HG03342 (cell line): ENCODE measurements at regions not wholly inside any gene's neighbourhood (a gene's known extent, or its start where the extent isn't known, plus 50 kb on each side); places are given as distances from the start of the nearest gene placed in this dataset.
"Not testable (repeated sequence)": the region's sequence is repeated elsewhere in the genome, so short reads cannot be mapped to it uniquely, and the experiment has no call there.

Source experiments
- ATAC-seq: cut with Tn5 transposase; IDR thresholded peaks from one replicate; pipeline ENCODE4 v1.9.1; 2021; ENCODE audit warnings: mild to moderate bottlenecking, moderate library complexity; ENCODE audit not compliant: unreplicated experiment

DNA sequence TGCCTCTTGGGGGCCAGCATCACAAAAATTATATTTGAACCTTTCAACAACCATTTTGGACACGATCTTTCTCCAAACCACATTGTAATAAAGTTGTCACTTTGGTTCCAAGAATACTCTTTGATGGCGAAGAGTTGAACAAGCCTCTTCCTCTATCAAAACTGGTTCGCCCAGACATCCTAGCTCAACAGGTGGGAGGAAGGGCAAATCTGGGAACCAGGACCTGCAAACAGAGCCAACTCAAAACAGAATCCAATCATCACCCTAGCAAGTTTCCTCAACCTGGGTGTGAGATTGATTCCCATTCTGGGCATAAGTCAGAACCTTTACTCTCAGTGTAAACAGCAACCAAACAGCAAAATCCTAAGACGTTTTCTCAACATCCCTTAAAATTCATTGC, 141.2 kb upstream of the RREB1 start:
- no peak for ATAC-seq

DNA sequence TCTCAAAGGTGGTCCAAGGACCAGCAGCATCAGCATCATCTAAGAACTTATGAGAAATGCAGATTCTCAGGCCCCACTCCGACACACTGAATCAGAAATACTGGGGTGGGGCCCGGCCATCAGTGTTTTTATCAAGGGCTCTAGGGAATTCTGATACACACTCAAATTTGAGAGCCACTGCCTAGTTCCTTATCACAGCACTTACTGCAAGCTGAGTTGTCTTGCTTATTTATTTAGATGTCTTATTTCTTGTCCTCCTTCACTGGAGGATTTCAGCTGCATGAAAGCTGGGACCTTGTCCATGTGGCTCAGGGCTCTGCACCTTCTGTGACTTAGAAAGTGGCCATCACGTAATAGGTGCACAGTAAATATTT, 139.4 kb upstream of the RREB1 start:
- ATAC-seq = no peak

DNA sequence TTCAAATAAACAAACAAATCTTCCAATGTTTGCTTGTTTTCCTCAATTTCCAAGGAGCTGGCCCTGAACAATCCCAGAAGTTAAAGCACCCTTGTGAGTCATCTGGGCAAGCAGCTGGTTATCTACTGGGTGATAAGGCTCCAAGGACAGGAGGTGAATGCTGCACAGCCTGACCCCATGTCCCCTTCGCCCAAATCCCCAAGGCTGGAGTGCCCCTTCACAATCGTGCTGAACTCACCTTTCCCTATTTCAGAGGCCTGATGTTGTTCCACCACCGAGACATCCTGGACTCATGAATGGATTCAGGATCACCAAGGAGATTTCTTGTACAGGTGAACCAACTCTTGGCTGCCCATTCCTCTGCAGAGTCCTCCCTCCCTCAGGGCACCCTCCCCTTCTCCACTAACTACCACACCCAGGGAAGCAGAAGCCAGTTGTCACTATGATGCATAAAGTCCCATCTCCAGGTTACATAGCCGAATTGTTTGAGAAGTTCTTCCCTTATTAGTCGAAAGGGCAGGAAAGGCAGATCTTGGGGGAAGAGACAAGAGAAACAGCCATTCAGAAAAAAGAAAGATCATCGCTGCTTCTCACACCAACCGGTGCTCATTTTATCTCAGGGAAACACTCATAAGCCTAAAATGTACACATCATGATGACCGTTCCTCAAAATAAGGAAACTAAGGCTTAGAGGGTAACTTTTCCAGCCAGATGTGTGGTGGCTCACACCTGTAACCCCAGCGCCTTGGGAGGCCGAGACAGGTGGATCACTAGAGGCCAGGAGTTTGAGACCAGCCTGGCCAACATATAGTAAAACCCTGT, 138.8 kb upstream of the RREB1 start:
- no peak for ATAC-seq

DNA sequence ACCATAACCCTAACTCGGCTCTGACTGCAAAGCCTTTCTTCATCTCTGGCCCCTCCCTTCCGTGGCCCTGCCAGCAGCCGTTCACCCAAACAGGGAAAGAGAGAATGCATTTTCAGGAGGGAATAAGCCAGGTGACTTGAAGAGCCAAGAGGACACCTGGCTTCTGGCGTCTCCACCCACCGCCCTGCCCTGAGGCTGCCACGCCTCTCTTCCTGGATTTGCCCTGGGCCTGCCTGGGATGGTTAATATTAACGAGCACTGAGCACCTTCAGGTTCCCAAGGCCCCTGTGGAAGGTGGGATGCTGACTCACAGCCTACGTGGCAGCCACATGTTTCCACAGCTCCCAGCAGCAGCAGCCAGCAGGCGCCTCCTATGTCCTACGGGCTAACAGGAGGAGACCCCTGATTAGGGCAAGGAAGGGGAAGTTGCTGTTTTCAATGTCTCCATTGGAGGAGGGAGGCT, 138.0 kb upstream of the RREB1 start:
- no peak for ATAC-seq

DNA sequence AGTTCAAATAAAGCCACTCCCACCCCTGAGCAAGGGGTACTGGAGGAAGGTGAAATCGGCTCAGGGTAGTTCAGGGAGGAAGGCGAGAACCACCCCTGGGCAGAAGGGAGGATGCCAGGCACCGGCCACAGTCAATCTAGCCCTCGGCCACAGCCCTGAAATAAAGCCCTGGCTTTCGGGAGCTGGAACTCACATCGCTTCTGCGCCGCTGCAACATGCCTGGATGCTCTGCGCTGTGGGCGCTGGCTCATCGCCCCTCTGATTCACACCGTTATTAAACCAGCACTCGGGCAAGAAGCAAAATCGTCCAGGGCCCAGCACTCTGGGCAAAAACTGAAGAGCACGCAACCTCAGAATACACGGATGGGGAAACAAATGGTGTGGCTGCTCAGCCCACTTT, 136.9 kb upstream of the RREB1 start:
- ATAC-seq = no peak

DNA sequence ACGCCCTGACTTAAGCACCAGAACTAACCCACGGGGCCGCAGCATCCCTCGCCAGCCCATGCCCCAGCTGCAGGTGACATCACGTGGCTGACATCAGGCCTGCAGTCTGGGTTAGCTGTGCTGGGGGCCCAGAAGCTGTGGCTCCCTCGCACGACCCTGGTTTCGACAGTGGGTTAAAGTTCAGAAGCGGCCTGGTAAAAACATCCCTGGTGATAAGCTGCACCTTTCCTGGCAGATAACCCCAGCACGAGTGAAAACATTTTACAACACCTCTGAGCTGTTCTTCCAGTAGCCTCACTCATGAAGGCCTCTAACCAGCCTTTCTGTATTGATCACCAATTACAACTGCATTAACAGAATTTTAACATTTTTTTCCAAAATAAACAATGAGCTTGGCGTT, 136.4 kb upstream of the RREB1 start:
- ATAC-seq = no peak

DNA sequence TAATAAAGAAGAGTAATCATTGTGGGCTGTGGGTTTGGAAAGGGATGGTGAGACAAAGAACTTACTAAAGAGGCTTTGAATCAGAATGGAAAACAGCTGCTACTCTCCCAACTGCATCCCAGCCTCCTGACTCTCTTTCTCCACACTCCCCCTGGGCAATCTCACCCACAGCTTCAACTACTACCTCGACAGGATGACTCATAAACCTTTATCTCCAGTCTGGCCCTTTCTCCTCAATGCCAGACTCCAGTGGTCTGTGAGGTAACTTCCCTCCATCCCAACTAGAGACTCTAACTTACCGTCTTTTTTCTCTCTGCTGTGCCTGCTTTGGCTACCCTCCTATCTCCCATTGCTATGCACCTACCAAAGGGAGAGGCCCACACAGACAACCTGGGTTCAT, 135.3 kb upstream of the RREB1 start:
- no peak for ATAC-seq

DNA sequence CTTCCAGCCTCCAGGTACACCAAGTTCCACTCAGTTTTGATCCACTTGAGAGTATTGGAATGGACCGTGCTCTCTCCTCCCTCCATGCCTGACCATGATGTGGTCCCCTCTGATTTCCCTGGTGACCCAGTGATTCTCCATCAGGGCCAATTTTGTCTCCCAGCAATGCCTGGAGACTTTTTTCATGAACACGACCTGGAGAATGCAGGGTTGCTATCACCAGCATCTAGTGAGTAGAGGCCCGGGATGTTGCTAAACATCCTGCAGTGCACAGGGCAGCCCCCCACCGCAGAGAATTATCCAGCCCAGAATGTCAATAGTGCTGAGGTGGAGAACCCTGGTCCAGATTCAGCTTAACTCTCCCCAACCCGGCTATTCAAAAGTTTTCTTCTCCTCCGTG, 134.0 kb upstream of the RREB1 start:
- ATAC-seq = no peak

DNA sequence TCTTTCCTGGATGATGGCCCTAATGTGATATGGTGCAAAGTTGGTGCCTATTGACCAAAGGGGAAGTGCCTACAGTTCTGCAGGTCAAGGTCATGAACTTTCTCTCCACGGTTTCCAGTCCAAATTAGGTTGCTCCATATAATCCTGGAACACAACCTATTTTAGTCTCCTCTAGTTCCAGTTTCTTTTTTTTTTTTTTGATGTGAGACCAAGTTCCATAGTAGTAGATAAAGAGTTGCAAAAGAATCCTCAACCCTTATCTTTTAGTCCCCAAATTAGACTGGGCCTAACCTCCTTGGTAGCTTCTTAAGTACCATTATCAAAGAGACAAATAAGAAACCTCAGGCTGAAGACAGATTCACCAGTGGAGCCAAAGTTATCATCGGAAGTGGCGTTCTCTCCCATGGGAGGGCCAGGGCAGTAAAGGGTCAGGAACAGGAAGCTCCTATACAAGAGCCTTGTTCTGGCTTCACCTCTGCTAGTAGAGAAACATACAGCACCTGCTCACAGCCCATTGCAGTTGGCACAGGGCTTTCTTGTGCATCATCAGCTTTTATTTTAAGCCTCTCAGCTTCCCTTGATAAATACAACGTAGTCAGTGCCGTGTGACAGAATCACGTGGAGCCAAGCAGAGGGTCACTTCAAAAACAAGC, 132.2 kb upstream of the RREB1 start:
- ATAC-seq = no peak

DNA sequence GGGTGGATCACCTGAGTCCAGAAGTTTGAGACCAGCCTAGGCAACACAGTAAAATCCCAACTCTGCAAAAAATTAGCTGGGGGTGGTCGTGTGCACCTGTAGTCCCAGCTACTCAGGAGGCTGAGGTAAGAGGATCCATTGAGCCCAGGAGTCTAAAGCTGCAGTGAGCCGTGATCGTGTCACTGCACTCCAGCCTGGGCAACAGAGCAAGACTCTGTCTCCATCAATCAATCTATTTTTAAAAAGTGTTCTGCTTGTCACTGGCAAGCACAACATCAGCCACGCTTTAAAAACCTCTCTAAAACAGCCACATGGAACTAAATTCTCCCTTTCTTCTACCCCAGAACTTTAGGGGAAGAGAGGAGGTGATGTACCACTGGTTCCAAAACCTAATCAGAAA, 131.6 kb upstream of the RREB1 start:
- no peak for ATAC-seq

DNA sequence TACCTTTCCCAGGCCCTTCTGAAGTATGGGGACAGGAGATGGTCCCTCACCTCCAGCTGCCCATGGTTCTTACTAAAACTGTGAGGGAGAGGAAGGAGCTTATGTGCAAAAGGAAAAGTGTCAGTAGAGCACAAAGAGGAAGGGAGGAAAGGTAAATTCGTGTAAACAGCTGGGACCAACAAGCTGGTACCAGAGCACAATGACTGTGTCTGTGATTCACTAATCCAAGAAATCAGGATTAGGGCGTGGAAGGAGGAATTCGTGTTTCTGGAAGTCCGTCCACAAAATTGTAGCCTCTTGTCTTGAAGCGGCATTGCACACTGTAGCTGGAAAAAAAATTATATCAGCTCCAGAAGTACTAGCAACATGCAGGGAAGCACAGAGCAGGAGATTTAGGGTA, 129.0 kb upstream of the RREB1 start:
- no peak for ATAC-seq

DNA sequence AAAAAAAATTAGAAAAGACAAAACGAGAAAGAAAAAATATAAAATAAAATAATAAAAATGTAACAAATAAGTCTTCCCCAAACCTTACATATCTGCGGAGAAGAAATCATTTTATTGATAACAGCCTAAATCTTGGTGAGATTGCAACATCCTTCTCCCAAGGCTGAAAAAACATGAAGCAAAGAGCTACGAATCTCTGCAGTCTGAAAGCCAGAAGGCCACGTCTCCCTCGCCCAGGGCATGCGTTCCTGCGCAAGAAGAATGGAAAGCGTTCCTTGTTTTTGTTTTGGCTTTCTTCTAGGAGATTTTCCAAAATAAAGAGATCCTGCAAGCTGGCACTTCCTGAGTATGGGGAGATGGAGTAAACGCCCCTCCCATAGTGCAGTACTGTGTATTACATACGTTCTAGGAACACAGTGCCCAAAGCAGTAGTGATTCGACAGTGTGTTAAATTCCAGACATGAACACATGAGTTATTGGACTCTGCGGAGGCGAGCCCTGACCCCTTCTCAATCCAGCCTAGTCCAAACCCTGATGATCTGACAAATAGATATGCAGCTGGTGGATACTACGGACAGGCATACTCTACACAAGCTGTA, 126.7 kb upstream of the RREB1 start:
- no peak for ATAC-seq

DNA sequence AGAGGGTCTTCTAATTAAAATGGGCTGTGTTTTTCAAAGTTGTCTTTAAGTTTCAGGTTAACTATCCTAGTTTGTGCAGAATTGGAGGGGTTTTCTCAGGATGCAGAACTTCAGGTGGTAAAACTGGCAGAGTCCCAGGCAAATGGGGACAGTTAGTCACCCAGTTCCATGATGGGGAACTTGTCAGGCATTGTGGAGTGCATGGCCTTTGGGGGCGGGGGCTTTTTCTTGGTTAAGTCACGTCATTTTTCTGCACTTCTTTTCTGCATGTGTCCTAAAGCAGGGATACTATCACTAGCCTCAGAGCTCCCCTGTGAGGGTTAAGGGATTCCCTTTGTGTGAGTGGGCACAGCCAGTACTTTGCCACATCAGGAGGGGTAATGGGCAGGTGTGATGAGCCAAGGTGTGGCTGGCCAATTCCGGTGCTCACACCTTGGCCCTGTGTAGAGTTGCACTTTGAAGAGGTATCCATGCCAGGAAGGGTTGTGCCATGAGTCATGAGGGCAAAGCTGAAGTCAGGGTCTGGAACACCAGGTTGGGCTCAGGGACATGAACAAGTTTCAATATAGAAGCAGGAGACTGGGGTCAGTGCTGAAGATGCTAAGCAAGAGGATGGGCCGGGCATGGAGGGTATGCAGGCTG, 126.0 kb upstream of the RREB1 start:
- ATAC-seq = no peak

DNA sequence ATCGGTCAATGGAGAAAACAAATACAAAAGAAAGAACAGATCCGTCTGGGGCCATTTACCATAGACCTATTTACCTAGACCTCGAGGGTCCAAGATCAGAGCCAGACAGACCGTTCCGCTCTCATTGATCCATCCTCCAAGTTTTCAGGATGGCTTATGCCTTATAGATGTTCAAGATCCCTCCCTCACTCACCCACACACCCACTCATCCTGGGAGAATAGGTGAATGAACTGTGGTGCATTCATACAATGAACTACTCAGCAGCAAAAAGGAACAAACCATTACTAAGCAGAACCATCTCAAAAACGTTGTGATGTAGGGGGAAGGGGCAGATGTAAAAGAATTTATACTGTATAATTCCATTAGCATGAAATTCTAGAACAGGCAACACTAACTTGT, 125.1 kb upstream of the RREB1 start:
- ATAC-seq = no peak

DNA sequence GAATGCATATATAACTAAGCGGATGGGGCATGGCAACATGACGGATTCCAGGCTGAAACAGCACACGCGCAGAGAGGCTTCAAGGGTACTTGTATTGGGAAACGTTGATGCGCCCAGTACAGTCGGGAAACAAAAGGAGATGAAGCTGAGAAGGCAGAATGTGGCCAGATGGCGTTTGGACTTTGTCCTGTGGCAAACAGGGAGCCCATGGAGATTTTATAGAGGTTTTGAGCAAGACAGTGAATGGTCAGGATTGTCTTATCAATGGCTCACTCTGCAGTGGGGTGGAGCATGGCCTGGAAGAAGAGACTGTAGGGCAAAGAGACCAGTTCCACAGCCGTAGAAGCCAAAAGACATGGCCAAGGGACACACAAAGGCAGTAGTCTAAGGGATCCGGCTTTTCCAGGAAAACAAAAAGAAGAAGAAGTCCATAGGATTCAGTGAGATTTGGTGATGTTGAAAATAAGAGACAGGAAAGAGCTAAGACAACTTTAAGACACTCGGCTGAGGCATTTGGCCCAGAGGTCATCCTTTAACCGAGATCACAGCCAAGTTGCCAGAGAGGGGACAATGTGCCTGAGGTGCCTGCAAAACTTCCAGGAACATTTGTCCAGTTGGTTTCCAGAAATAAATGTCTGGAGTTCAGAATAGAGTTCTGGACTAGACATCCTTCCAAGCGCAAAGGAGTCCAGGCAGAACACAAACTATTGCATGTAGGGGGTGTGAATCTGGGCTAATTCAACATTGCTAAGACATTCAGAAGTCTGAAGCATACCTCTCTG, 123.0 kb upstream of the RREB1 start:
- ATAC-seq = no peak

DNA sequence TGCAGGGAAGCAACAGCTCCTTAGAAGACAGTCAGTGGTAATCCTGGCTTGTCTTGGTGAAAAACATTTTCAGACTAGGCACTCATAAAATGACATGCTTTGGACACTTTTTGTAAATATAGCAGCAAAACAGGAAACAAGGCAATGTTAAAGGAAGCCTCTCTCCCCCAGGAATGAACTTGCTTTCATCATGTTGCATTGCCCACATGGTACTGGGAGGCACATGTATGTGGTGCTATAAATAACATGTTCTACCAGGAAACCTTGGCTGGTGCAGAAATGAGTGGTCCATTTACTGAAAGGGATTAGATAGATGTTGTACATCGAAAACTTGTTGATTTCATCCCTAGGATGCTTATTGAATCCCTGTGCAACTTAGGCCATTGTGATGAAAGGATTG, 121.4 kb upstream of the RREB1 start:
- ATAC-seq = no peak

DNA sequence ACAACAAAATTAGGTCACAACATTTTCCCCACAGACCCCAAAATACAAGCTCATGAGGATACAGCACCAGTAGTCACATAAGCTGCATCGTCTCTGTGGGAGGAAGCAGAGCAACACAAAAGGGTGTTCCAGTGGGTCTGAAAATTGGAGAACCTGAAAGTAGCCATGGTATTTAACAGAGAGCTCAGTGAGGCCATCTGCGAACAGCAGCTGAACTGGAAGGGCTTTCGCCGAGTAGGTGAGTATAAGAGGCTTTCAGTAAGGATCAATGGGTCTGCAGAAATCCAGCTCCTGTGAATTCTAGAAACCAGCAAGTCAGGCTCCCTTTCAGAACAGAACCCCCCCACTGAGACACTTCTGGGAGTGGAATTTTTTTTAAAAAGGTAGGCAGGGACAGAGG, 120.0 kb upstream of the RREB1 start:
- no peak for ATAC-seq

DNA sequence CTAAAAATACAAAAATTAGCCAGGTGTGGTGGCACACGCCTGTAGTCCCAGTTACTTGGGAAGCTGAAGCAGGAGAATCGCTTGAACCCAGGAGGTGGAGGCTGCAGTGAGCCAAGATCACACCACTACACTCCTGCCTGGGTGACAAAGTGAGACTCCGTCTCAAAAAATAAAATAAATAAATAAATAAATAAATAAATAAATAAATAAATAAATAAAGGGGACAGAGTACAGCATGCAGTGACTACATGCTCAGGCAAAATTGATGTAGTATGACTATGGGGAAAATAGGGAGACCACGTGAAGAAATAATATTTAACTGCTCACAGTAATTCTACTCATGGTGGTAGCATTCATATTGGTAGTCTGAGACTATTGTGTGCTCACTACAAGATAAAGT, 117.7 kb upstream of the RREB1 start:
- ATAC-seq = not testable (repeated sequence)

DNA sequence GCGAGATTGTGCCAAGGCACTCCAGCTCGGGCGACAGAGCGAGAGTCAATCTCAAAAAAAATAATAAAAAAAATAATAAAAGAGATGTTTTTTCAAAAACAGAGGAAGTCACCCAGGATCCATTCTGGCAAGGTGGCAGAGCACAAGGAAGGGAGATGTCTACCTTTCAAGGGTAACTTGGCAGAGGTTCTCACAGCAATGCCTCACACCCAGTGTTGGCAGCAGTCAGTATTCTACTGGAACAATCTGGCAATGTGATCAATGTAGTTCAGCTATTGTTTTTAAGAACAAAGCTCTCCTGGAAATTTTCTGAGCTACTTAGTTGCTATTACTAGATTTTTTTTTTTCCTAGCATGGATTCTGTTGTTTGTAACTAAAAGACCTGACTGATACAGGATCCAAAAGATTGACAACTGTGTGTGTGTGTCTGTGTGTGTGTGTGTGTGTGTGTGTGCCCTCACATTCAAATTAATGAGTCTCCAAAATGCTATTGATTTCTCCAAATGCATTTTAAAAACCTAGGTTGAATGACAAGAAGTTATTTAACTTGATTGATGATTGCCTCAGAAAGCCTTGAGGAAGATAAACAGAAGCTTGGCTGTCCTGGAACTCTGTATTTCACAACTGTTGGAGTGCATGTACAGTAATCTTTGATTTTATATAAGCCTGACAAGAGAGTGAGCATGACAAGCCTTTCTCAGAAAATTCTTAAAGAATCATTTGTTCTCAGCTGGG, 114.1 kb upstream of the RREB1 start:
- no peak for ATAC-seq

DNA sequence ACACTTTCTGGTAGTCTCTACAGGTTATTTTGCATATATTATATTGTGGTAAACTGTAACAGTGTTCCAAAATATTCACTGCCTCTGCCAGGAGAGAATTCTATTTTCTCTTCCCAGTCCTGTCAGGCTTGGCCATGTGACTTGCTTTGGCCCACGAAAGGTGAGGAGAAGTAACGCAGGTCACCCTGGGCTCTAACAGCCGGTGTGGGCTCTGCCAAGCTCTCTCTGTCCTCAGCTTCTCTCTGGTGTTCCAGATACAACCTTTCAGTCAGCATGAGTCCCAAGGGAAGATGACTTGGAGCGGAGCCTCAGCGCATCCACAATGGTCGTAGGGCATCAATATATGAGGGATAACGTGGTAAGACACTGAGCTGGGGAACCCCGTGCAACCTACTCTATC, 113.0 kb upstream of the RREB1 start:
- no peak for ATAC-seq
